Right cardiac atrium (tissue), 5 donors: ENCODE measurements at regions not wholly inside any gene's neighbourhood (a gene's known extent, or its start where the extent isn't known, plus 50 kb on each side); places are given as distances from the start of the nearest gene placed in this dataset.
A peak's percentile ranks its signal among the peaks of the same experiment; 100 is the strongest.

Experiments
- ATAC-seq, 2 donors: fragments of 200-7000 bp; cut with Tn5 transposase; one replicate each; pipeline versions ENCODE4 v1.8.0 to v1.9.1; 2020; ENCODE audit warnings: moderate library complexity in 2 of 2, mild to moderate bottlenecking in 1 of 2
- DNase-seq, 3 donors: peaks; one replicate each; pipeline ENCODE4 v3.0.0-alpha.2; 2020
- H3K27ac ChIP-seq: one replicate; pipeline ENCODE4 v1.5.1; 2013; ENCODE audit warnings: mild to moderate bottlenecking, low read length, control low read depth, moderate library complexity
- H3K27me3 ChIP-seq: one replicate; pipeline ENCODE4 v1.6.1; 2013; ENCODE audit not compliant: control insufficient read depth, insufficient read depth
- H3K4me1 ChIP-seq: one replicate; pipeline ENCODE4 v1.6.1; 2013; ENCODE audit warnings: low read length; ENCODE audit not compliant: control insufficient read depth, insufficient read depth
- H3K4me3 ChIP-seq: one replicate; pipeline ENCODE4 v1.5.1; 2013; ENCODE audit warnings: low read length, control low read depth
- H3K9me3 ChIP-seq: one replicate; pipeline ENCODE4 v1.6.1; 2013; ENCODE audit warnings: low read length; ENCODE audit not compliant: control insufficient read depth
- WGBS: extraction: QIAGEN DNeasy Blood & Tissue Kit; methylation state at CpG from one replicate; pipeline ENCODE4 v1.1.7; 2013; 5-methylcytosine and 5-hydroxymethylcytosine counted together
- intact Hi-C, 4 donors: fragments of 100-400 bp; cut with DNase I; formaldehyde crosslinking; loops; one replicate each; pipeline versions ENCODE4 v1.11.0 to v1.14.0; 2022 to 2023
- donor health status: healthy with polysubstance abuse.
- donor health status: DM: no; HTN: yes; CAD: no.
- donor health status: DM: no; HTN: no; CAD: no.
- donor health status: DM: no; HTN: yes; CAD: no; lungs with severe emphysema.
- donor health status: DM: yes; HTN: yes; CAD: no.

DNA sequence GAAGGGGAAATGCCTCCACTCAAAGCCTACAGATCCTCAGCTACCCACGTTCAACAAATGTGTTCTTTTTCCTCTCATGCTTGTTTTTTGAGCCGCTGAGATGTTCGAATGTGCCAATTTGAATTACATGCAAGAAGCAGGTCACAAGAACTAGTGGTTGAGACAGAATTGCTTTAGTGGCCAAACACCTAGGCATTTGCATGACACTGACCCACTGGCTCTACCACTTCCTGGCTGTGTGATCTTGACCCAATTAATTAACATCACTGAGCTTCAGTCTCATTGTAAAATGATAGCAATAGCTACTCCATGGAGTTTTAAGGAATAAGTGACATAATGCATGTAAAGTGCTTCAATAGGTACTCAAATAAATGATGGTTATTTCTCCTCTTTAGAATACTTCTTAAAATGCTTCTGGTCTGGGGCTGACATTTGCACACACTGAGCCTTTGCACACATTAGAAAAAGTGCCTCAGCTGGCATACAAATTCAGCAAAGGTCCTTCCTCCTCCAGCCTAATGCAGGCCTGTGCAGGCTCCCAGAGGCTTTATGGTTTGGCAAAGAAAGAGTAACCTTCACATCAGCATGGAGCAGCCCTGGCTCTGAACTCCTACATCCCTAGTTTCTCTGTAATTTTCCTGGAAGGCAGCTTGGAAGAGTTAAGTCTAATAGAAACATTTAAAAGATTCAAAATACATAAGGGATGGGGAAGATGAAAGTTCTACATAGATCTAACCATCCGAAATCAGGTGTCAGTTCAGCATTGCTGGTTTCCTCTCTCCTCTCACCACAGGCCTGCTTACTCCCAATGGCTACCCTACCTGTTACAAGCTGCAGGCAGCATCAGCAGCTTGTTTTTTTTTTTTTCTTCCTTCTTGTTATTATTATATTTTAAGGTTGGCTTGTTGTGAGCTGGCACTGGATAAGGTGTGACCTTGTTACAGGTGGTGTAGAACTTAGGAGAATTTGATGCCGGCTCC, 107.4 kb downstream of the TBX19 start:
- Histone ChIP-seq H3K27ac (no peak overlapping the region), H3K4me1 (peaks cover 2% of the 10 kb centered on the region), H3K4me3 (no peak overlapping the region), H3K9me3 (no peaks in the 10 kb centered on the region), H3K27me3 (no peaks in the 10 kb centered on the region)
- no peak for ATAC-seq
- no peak for DNase-seq
- intact Hi-C loops, result no loop called here
- WGBS, result 62% methylated on average over 5 of the region's 5 CpGs

GRCh38 chr1:168386949-168387586, 106.4 kb downstream of the TBX19 start:
- Histone ChIP-seq H3K9me3 (no peaks in the 10 kb centered on the region), H3K4me3 (no peak overlapping the region), H3K4me1 (peaks cover 2% of the 10 kb centered on the region), H3K27ac (no peak overlapping the region), H3K27me3 (no peaks in the 10 kb centered on the region)
- intact Hi-C loops, result no loop called here
- DNase-seq, result peak; percentile 31 to 61 (median 57)
- peak; percentile 43 to 72 for ATAC-seq
- 23% methylated on average over 25 of the region's 25 CpGs for WGBS

DNA sequence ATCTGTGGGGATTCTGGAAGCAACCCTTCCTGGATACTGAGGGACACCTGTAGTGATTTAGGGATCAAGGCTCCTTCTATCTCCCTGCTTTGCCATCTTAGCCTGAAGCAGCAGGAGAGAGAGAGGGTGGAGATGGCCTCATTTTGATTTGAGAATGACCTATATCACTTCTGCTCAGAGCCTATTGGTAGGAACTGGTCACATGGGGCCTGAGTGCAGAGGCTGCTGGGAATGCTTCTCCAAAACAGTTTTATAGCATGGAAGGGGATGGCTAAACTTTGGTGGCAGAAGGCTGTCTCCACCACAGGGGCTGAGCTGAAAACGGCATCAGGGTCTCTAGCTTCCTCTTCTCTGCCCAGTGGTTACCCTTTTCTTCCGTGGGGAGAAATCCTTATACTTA, 105.8 kb downstream of the TBX19 start:
- peak in 1 of 2 donors; percentile 29 for ATAC-seq
- WGBS, result 65% methylated on average over 2 of the region's 2 CpGs
- H3K9me3 ChIP-seq, result no peaks in the 10 kb centered on the region
- H3K27ac ChIP-seq, result no peak overlapping the region
- intact Hi-C loops, result no loop called here
- peaks cover 2% of the 10 kb centered on the region for H3K4me1 ChIP-seq
- H3K27me3 ChIP-seq, result no peaks in the 10 kb centered on the region
- no peak overlapping the region for H3K4me3 ChIP-seq
- DNase-seq, result no peak

- no peak for DNase-seq
- Histone ChIP-seq H3K4me3 (no peak overlapping the region), H3K4me1 (no peaks in the 10 kb centered on the region), H3K27ac (no peak overlapping the region), H3K9me3 (no peaks in the 10 kb centered on the region), H3K27me3 (no peaks in the 10 kb centered on the region)
- no peak for ATAC-seq
- intact Hi-C loops, result no loop called here
Observed at GRCh38 chr1:168381850-168382249, 101.2 kb downstream of the TBX19 start.

DNA sequence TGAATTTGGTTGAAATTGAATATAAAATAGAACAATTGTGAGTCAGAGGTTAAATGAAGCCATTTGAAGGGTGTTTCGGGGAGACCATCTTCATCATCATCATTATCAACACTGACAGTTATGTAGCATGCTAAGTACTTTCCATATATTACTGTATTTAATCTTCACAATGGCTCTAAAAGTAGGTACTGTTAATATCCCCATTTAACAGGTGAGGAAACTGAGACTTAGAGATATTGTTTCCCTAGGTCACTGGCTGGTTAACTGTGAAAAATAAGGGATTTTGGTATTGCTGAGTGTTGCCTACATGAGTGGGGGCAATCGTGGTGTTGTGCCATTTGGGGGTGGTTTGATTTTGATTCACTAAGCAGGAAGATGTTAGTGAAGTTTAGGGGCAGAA, 100.3 kb downstream of the TBX19 start:
- WGBS, result 77% methylated on average over 2 of the region's 2 CpGs
- Histone ChIP-seq H3K4me1 (no peaks in the 10 kb centered on the region), H3K4me3 (no peak overlapping the region), H3K27me3 (no peaks in the 10 kb centered on the region), H3K9me3 (no peaks in the 10 kb centered on the region), H3K27ac (no peak overlapping the region)
- no peak for DNase-seq
- intact Hi-C loops, result no loop called here
- ATAC-seq, result no peak

DNA sequence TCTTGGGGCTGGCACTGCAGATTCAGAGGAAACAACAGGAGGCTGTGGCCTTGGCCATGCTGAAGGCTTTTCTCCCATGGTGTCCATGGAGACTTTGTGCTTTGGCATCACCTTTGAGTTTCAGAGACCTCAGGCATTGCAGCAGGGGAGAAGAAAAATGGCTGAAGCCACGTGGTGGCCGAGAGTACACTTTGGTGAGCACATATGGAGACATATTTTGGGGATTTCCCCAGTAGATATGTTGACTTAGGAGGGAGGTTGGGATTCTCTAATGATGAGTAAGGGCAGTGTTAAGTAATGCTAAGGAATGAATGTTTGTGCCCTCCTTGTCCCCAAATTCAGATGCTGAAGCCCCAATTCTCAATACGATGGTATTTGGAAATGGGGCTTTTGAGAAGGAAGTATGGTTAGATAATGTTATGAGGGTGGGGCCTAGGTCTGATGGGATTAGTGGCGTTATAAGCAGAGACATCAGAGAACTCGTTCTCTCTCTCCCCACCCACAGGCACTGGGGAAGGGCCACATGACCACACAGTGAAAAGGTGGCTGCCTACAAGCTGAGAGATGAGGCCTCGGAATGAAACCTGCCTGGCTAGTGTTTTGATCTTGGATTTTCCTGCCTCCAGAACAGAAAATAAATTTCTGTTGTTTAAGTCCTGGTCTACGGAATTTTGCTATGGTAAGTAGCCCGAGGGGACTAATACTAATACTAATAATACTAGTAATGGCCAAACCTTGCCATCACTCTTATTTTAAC, 98.6 kb downstream of the TBX19 start:
- Histone ChIP-seq H3K27ac (no peak overlapping the region), H3K27me3 (no peaks in the 10 kb centered on the region), H3K4me1 (no peaks in the 10 kb centered on the region), H3K9me3 (no peaks in the 10 kb centered on the region), H3K4me3 (no peak overlapping the region)
- WGBS, result 85% methylated on average over 8 of the region's 8 CpGs
- DNase-seq (no peak), ATAC-seq (no peak)
- intact Hi-C loops, result no loop called here

GRCh38 chr1:168375566-168376300, 95.1 kb downstream of the TBX19 start:
- no peaks in the 10 kb centered on the region for H3K9me3 ChIP-seq
- no peak for ATAC-seq
- H3K4me3 ChIP-seq, result no peak overlapping the region
- peaks cover 9% of the 10 kb centered on the region for H3K4me1 ChIP-seq
- no peak for DNase-seq
- H3K27ac ChIP-seq, result no peak overlapping the region
- H3K27me3 ChIP-seq, result no peaks in the 10 kb centered on the region
- 87% methylated on average over 5 of the region's 5 CpGs for WGBS
- intact Hi-C loops, result no loop called here

- Histone ChIP-seq H3K27ac (no peak overlapping the region), H3K4me1 (peaks cover 9% of the 10 kb centered on the region), H3K4me3 (no peak overlapping the region), H3K27me3 (no peaks in the 10 kb centered on the region), H3K9me3 (no peaks in the 10 kb centered on the region)
- WGBS, result 82% methylated on average over 3 of the region's 3 CpGs
- DNase-seq, result no peak
- no peak for ATAC-seq
- intact Hi-C loops, result no loop called here
Observed at GRCh38 chr1:168374566-168374965, 93.9 kb downstream of the TBX19 start.

GRCh38 chr1:168373869-168374268, 93.2 kb downstream of the TBX19 start:
- H3K4me1 ChIP-seq, result peaks cover 9% of the 10 kb centered on the region
- ATAC-seq (no peak), DNase-seq (peak in 1 of 3 donors; percentile 46)
- 63% methylated on average over 5 of the region's 5 CpGs for WGBS
- H3K9me3 ChIP-seq, result no peaks in the 10 kb centered on the region
- H3K27ac ChIP-seq, result no peak overlapping the region
- H3K27me3 ChIP-seq, result no peaks in the 10 kb centered on the region
- no peak overlapping the region for H3K4me3 ChIP-seq
- intact Hi-C loops, result no loop called here

- Histone ChIP-seq H3K4me3 (no peak overlapping the region), H3K4me1 (peaks cover 9% of the 10 kb centered on the region), H3K9me3 (no peaks in the 10 kb centered on the region), H3K27ac (no peak overlapping the region), H3K27me3 (no peaks in the 10 kb centered on the region)
- DNase-seq (peak; percentile 22 to 53 (median 50)), ATAC-seq (peak; percentile 33 to 65)
- WGBS, result 26% methylated on average over 7 of the region's 7 CpGs
- intact Hi-C loops, result no loop called here
Observed at GRCh38 chr1:168372861-168373371, 92.2 kb downstream of the TBX19 start.
